Neural progenitor cell (in vitro differentiated cells): ENCODE measurements at regions not wholly inside any gene's neighbourhood (a gene's known extent, or its start where the extent isn't known, plus 50 kb on each side); places are given as distances from the start of the nearest gene placed in this dataset.

Experiments used
- DNase-seq: peaks from one replicate; pipeline ENCODE4 v3.0.0-alpha.2; 2016; ENCODE audit warnings: low spot score
- H2AFZ ChIP-seq: fragments of 200-600 bp; sonication (generic); replicated peaks from 2 replicates; pipeline ENCODE4 v1.6.1; 2016; ENCODE audit warnings: antibody characterized with exemption
- H3F3A ChIP-seq: fragments of 200-600 bp; sonication (generic); 2 replicates; pipeline ENCODE4 v1.6.1; 2016; ENCODE audit warnings: antibody characterized with exemption, low read depth
- H3K27ac ChIP-seq: fragments of 200-600 bp; sonication (generic); 2 replicates; pipeline ENCODE4 v1.5.1; 2016; ENCODE audit warnings: mild to moderate bottlenecking
- H3K27me3 ChIP-seq: fragments of 200-600 bp; sonication (generic); 2 replicates; pipeline ENCODE4 v1.6.1; 2016; ENCODE audit warnings: mild to moderate bottlenecking, moderate library complexity
- H3K36me3 ChIP-seq: fragments of 200-600 bp; sonication (generic); 2 replicates; pipeline ENCODE4 v1.5.1; 2016
- H3K4me1 ChIP-seq: fragments of 200-600 bp; sonication (generic); 2 replicates; pipeline ENCODE4 v1.6.1; 2016; ENCODE audit warnings: mixed run types
- H3K4me2 ChIP-seq: fragments of 200-600 bp; sonication (generic); 2 replicates; pipeline ENCODE4 v1.6.1; 2016
- H3K4me3 ChIP-seq: fragments of 200-600 bp; sonication (generic); 2 replicates; pipeline ENCODE4 v1.5.1; 2016
- H3K79me2 ChIP-seq: fragments of 200-600 bp; sonication (generic); 2 replicates; pipeline ENCODE4 v1.6.1; 2016; ENCODE audit warnings: low read depth
- H3K9ac ChIP-seq: fragments of 200-600 bp; sonication (generic); 2 replicates; pipeline ENCODE4 v1.6.1; 2016
- H3K9me3 ChIP-seq: fragments of 200-600 bp; sonication (generic); 2 replicates; pipeline ENCODE4 v1.5.1; 2016; ENCODE audit warnings: low read depth
- H4K20me1 ChIP-seq: fragments of 200-600 bp; sonication (generic); 2 replicates; pipeline ENCODE4 v1.6.1; 2016; ENCODE audit warnings: low read depth
- H3K27ac Mint-ChIP-seq: 3 replicates; pipeline ENCODE4 v1.8.0; 2021; ENCODE audit warnings: mixed read lengths
- H3K27me3 Mint-ChIP-seq: 2 replicates; pipeline ENCODE4 v1.8.0; 2022; ENCODE audit warnings: low read depth, mild to moderate bottlenecking, inconsistent platforms, moderate library complexity, mixed read lengths; ENCODE audit not compliant: insufficient read depth
- H3K36me3 Mint-ChIP-seq: 3 replicates; pipeline ENCODE4 v1.8.0; 2021; ENCODE audit warnings: mixed read lengths
- H3K4me1 Mint-ChIP-seq: 3 replicates; pipeline ENCODE4 v1.8.0; 2021; ENCODE audit warnings: mixed read lengths
- H3K4me3 Mint-ChIP-seq: 3 replicates; pipeline ENCODE4 v1.8.0; 2021; ENCODE audit warnings: mild to moderate bottlenecking, moderate library complexity, mixed read lengths
- H3K9me3 Mint-ChIP-seq: 3 replicates; pipeline ENCODE4 v1.8.0; 2020; ENCODE audit warnings: mixed read lengths
- CTCF ChIP-seq: fragments of 200-600 bp; sonication (generic); IDR thresholded peaks from 2 replicates; pipeline ENCODE4 v1.5.1; 2017; ENCODE audit warnings: antibody characterized with exemption, mild to moderate bottlenecking
- EZH2 ChIP-seq: fragments of 200-600 bp; sonication (generic); IDR thresholded peaks from 2 replicates; pipeline ENCODE4 v1.6.1; 2017; ENCODE audit warnings: antibody characterized with exemption, mild to moderate bottlenecking, moderate library complexity
- EZH2phosphoT487 ChIP-seq: fragments of 200-600 bp; sonication (generic); IDR thresholded peaks from 2 replicates; pipeline ENCODE4 v1.6.1; 2017; ENCODE audit warnings: antibody characterized with exemption

GRCh38 chr1:81298266-81298665 is 502.5 kb upstream of the ADGRL2 start:
- peaks cover 12% of the 10 kb centered on the region for H3K4me1 Mint-ChIP-seq
- TF ChIP-seq EZH2 (no peak), CTCF (no peak), EZH2phosphoT487 (no peak)
- no peaks in the 10 kb centered on the region for H3K27me3 Mint-ChIP-seq
- no peak overlapping the region for H3K4me3 ChIP-seq
- no peaks in the 10 kb centered on the region for H3F3A ChIP-seq
- no peaks in the 10 kb centered on the region for H3K27me3 ChIP-seq
- H3K9ac ChIP-seq: no peak overlapping the region
- peaks cover 4% of the 10 kb centered on the region for H3K4me1 ChIP-seq
- H3K4me2 ChIP-seq: no peak overlapping the region
- H3K4me3 Mint-ChIP-seq: no peak overlapping the region
- H3K9me3 Mint-ChIP-seq: no peaks in the 10 kb centered on the region
- H3K27ac Mint-ChIP-seq: no peak overlapping the region
- H3K36me3 ChIP-seq: no peaks in the 10 kb centered on the region
- no peak for DNase-seq
- H3K36me3 Mint-ChIP-seq: no peaks in the 10 kb centered on the region
- H3K27ac ChIP-seq: no peak overlapping the region
- no peaks in the 10 kb centered on the region for H3K79me2 ChIP-seq
- H2AFZ ChIP-seq: no peak overlapping the region
- H4K20me1 ChIP-seq: no peaks in the 10 kb centered on the region
- no peaks in the 10 kb centered on the region for H3K9me3 ChIP-seq

GRCh38 chr1:81296601-81297000 is 504.1 kb upstream of the ADGRL2 start:
- Mint-ChIP-seq H3K4me3 (no peak overlapping the region), H3K4me1 (peaks cover 12% of the 10 kb centered on the region), H3K36me3 (no peaks in the 10 kb centered on the region), H3K27me3 (no peaks in the 10 kb centered on the region), H3K9me3 (no peaks in the 10 kb centered on the region), H3K27ac (no peak overlapping the region)
- H3K4me1 ChIP-seq: peaks cover 4% of the 10 kb centered on the region
- TF ChIP-seq EZH2phosphoT487 (no peak), EZH2 (no peak), CTCF (no peak)
- no peaks in the 10 kb centered on the region for H3K36me3 ChIP-seq
- no peak overlapping the region for H3K27ac ChIP-seq
- no peak overlapping the region for H3K4me3 ChIP-seq
- H3K4me2 ChIP-seq: no peak overlapping the region
- no peak overlapping the region for H3K9ac ChIP-seq
- no peaks in the 10 kb centered on the region for H4K20me1 ChIP-seq
- no peaks in the 10 kb centered on the region for H3K79me2 ChIP-seq
- no peaks in the 10 kb centered on the region for H3F3A ChIP-seq
- H2AFZ ChIP-seq: no peak overlapping the region
- H3K27me3 ChIP-seq: no peaks in the 10 kb centered on the region
- H3K9me3 ChIP-seq: no peaks in the 10 kb centered on the region
- no peak for DNase-seq

GRCh38 chr1:81290326-81290725 is 510.4 kb upstream of the ADGRL2 start:
- Histone ChIP-seq H3K79me2 (no peaks in the 10 kb centered on the region), H3K27me3 (no peaks in the 10 kb centered on the region), H3K9me3 (no peaks in the 10 kb centered on the region), H3K9ac (no peak overlapping the region), H3K27ac (no peak overlapping the region), H2AFZ (no peak overlapping the region), H3K36me3 (no peaks in the 10 kb centered on the region), H4K20me1 (no peaks in the 10 kb centered on the region), H3F3A (no peaks in the 10 kb centered on the region), H3K4me3 (no peak overlapping the region), H3K4me2 (no peak overlapping the region), H3K4me1 (no peaks in the 10 kb centered on the region)
- no peaks in the 10 kb centered on the region for H3K4me1 Mint-ChIP-seq
- no peak overlapping the region for H3K27ac Mint-ChIP-seq
- no peaks in the 10 kb centered on the region for H3K36me3 Mint-ChIP-seq
- DNase-seq: no peak
- H3K4me3 Mint-ChIP-seq: no peak overlapping the region
- H3K27me3 Mint-ChIP-seq: no peaks in the 10 kb centered on the region
- H3K9me3 Mint-ChIP-seq: no peaks in the 10 kb centered on the region
- TF ChIP-seq CTCF: no peak
- no peak for TF ChIP-seq EZH2phosphoT487
- no peak for TF ChIP-seq EZH2

GRCh38 chr1:81288689-81289088 is 512.0 kb upstream of the ADGRL2 start:
- no peak overlapping the region for H3K4me2 ChIP-seq
- H3K27me3 ChIP-seq: no peaks in the 10 kb centered on the region
- H3K27me3 Mint-ChIP-seq: no peaks in the 10 kb centered on the region
- no peaks in the 10 kb centered on the region for H3K36me3 Mint-ChIP-seq
- H2AFZ ChIP-seq: no peak overlapping the region
- no peaks in the 10 kb centered on the region for H3K9me3 Mint-ChIP-seq
- H3K4me3 ChIP-seq: no peak overlapping the region
- TF ChIP-seq CTCF: no peak
- no peak for TF ChIP-seq EZH2
- TF ChIP-seq EZH2phosphoT487: no peak
- no peaks in the 10 kb centered on the region for H4K20me1 ChIP-seq
- H3F3A ChIP-seq: no peaks in the 10 kb centered on the region
- H3K4me3 Mint-ChIP-seq: no peak overlapping the region
- DNase-seq: no peak
- no peaks in the 10 kb centered on the region for H3K4me1 Mint-ChIP-seq
- no peak overlapping the region for H3K27ac ChIP-seq
- no peaks in the 10 kb centered on the region for H3K79me2 ChIP-seq
- no peak overlapping the region for H3K9ac ChIP-seq
- no peaks in the 10 kb centered on the region for H3K36me3 ChIP-seq
- H3K27ac Mint-ChIP-seq: no peak overlapping the region
- no peaks in the 10 kb centered on the region for H3K9me3 ChIP-seq
- no peaks in the 10 kb centered on the region for H3K4me1 ChIP-seq
